Stimulated activated CD8-positive, alpha-beta memory T cell treated with anti-CD3 and anti-CD28 coated beads, Interleukin-12 subunit alpha, Interleukin-12 subunit beta, amount 100 ng/mL, for 1 hour (primary cell): ENCODE measurements at regions not wholly inside any gene's neighbourhood (a gene's known extent, or its start where the extent isn't known, plus 50 kb on each side); places are given as distances from the start of the nearest gene placed in this dataset.
"Not testable (repeated sequence)": the region's sequence is repeated elsewhere in the genome, so short reads cannot be mapped to it uniquely, and the experiment has no call there.

ENCODE experiments used
- DNase-seq: peaks from one replicate; pipeline ENCODE4 v3.0.0-alpha.2; 2020; ENCODE audit warnings: low read depth

- not testable (repeated sequence) for DNase-seq
Observed at GRCh38 chr2:95686056-95686825, 94.4 kb downstream of the TRIM43 start.

- DNase-seq, result not testable (repeated sequence)
Observed at GRCh38 chr2:95687852-95688251, 96.1 kb downstream of the TRIM43 start.

DNA sequence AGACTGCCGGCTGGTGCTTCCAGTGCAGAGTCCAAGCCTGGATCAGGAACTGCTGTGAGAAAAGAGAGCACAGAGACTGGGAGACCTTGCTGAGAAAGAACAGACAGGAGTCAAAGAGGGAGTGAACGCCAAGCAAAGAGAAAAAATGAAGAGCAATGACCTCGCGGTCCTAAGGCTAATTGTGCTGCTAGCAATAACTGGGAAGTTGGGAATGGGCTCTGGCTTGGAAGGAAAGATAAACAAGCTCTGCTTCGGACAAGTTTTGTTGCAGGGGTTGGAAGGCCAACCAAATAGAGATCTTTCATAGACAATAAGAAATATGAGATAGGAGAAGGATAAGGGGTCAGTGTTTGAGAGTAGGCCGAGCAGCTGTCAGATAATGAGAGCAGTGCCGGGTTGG, 99.4 kb downstream of the TRIM43 start:
- DNase-seq, result not testable (repeated sequence)

GRCh38 chr2:95693071-95693846, 101.5 kb downstream of the TRIM43 start:
- not testable (repeated sequence) for DNase-seq

DNA sequence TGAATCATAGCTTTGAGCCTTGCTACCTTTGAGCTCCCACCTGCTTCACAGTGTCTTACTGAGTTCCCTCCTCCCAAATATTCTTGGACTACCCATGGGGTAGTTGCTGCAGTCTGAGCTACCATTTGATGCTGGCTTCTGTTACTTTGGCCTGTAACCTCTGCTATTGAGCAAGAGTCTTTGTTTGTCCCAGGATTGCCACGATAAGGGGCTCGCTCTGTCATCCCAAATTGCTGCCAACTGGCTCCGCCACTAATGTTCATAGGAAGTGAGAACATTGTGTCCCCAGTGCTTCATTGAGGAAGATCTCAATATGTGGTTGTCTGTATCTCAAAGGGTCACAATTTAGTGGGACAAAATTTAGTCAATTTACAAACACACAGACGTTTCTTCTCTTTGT, 103.8 kb downstream of the TRIM43 start:
- no peak for DNase-seq

DNA sequence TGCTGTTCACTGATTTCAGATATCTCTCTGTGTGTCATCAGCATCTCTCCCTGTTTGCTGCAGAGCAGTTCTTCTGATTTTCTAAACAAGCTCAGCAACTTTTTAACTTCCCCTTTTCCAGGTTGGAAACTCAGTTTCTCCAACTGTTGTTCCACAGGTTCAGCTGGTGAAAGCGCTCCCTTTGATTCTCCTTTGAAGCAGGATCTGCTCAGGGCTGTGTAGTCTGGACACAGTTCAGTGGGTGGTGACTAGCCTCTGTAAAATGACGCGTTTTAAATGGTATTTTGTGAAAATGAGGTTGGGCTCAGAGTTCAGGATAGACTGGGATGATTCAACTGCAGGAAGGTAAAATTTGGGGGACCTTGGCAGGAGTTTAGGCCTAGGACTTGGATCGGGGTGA, 106.3 kb downstream of the TRIM43 start:
- no peak for DNase-seq

DNA sequence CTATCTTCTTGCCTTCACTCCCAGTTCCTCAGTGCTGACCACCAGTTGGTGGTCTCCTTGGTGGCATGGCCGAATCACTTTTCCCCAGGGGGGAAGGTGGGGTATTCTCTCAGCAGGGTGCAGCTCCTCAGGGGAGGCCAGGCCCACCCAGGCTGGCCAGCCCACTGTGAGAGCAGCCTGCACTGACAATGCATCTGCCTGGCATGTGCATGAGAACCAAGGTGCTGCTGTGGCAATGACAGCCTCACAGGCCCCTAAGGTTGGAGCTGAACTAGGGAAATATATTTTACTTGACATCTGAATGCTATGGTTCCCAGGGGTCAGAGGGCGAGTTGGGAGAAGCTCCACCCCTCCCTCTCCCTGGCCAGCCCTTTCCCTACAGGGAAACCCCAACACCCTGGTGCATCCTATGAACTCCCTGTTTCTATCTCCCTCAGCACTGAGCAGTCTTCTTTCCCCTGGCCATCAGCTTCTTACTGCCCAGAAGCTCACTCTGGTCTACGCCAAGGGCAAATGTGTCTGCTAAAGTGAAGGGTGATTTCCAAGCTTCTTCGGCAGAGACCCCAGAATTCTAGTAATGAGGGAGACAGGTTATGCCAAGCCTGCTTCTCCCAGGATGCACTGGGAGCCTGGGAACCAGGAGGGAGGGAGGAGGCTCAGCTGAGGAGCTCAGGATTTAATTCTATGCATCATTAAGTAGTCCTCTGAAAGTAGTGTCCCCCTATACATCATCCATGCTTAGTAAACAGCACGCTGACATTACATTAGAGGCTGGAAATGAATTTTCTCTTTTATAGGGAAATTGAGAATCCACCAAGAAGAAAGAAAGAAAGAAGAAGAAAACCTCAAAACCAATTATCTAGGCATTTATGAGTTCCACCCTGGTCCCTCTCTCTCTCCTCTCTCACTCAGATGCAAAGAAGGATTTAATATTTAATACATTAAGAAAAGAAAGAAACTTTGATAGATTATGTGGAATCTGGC, 107.7 kb downstream of the TRIM43 start:
- not testable (repeated sequence) for DNase-seq

DNA sequence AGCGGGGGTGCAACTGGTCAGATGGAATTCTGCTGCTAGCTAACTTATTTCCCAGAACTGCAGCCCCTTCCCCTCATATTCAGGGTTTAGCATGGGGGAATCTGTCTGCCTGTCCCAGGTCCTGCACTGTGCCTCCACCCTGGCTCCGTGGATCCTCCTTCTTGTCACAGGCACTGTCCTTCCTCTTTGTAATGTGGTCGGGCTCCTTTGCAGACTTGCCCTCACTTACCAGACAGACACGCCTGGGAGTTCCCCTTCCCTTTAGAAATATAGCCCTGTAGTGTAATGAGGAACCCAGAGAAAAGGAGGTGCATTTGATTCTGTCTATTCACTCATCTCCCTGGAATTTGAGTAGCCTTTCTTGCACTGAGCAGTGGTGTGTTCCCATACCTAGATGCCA, 108.7 kb downstream of the TRIM43 start:
- no peak for DNase-seq

DNA sequence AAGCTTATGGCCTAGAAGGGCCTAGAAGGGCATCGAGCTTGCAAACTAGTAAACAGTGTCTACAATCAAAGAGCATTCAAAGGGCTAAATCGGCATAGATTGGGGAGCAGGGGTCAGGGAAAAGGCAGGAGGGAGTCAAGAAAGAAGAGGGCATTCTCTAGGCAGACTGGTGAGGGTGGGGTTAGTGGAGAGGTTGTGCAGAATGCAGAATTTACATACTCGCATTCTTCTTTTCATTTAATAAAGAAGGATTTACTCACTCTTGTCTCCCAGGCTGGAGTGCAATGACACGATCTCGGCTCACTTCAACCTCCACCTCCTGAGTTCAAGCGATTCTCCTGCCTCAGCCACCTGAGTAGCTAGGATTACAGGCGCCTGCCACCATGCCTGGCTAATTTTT, 110.7 kb downstream of the TRIM43 start:
- no peak for DNase-seq

GRCh38 chr2:95707161-95707560, 115.4 kb downstream of the TRIM43 start:
- DNase-seq, result not testable (repeated sequence)

- DNase-seq, result no peak
Observed at GRCh38 chr2:95707837-95708236, 116.0 kb downstream of the TRIM43 start.

DNA sequence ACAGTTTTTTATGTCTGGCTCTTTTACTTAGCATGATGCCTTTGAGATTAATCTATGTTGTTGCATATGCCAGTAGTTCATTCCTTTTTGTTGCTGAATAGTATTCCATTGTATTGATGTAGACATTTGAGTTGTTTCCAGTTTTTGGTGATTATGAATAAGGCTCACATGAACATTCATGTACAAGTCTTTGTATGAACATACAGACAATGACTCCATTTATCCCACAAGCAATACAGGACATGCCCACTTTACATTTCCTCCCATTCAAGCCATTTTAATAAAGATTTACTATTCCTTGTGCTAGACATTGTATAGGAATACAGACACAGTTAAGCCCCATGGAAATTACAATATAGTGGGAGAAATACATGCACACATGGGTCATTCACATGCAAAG, 118.0 kb downstream of the TRIM43 start:
- DNase-seq, result no peak

- not testable (repeated sequence) for DNase-seq
Observed at GRCh38 chr2:95713470-95714177, 121.8 kb downstream of the TRIM43 start.

DNA sequence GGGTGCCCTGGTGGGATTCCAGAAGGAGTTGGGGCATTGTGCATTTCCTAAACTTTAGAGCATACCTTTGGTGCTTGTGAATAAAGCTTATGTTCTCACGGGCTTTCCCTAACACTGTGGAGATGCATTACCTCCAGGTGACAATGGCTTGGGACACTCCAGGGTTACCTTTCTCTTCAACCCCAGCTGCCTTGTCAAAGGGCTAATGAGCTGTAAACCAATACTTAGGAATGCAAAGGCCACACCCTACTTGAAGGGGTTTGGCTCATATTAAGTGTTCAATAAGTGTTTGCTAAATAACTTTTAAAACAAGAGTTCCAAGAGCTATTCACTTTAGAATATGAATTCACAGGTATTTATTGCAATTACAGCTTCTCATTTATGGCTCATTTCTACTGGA, 122.6 kb downstream of the TRIM43 start:
- not testable (repeated sequence) for DNase-seq

DNA sequence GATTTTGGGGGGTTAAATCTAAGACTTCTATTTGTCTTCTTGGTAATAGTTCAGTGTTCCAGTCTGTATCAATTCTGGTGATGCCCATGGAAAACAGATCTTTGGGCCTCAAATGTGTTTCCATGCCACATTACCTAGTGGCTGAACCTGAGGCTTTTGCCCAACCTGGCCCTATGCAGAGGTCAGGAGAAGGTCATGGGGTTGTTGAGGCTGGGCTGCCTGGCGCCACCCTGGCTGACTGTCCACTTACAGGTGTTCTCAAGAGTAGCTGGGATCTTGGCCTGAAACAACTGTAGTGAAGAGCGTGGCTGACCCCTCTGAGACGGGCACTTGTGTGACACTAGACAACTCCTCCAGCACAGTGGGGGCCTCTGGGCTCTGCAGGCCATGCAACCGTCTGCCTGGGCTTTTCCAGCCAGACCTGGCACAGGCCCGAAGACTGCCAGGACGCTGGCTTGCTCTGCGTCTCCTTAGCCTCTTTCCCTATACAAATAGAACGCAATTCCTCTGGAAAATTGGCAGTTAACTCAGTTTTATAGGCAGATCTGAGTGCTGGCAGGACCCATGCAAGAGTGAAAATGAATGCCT, 127.8 kb downstream of the TRIM43 start:
- DNase-seq, result no peak

- no peak for DNase-seq
Observed at GRCh38 chr2:95721726-95722125, 129.9 kb downstream of the TRIM43 start.

- DNase-seq, result no peak
Observed at GRCh38 chr2:95722131-95722697, 130.4 kb downstream of the TRIM43 start.

GRCh38 chr2:95723627-95724210, 131.9 kb downstream of the TRIM43 start:
- DNase-seq, result not testable (repeated sequence)

- not testable (repeated sequence) for DNase-seq
Observed at GRCh38 chr2:95725191-95725590, 133.4 kb downstream of the TRIM43 start.

- DNase-seq, result not testable (repeated sequence)
Observed at GRCh38 chr2:95725677-95726076, 133.9 kb downstream of the TRIM43 start.
